DMS153 treated with DMSO at 0.1 percent for 48 hours (cell line): ENCODE measurements at regions not wholly inside any gene's neighbourhood (a gene's known extent, or its start where the extent isn't known, plus 50 kb on each side); places are given as distances from the start of the nearest gene placed in this dataset.

ENCODE experiments used
- DNase-seq: peaks from one replicate; lab custom pipeline; 2025; ENCODE audit not compliant: unreplicated experiment; lab: John Stamatoyannopoulos, UW

DNA sequence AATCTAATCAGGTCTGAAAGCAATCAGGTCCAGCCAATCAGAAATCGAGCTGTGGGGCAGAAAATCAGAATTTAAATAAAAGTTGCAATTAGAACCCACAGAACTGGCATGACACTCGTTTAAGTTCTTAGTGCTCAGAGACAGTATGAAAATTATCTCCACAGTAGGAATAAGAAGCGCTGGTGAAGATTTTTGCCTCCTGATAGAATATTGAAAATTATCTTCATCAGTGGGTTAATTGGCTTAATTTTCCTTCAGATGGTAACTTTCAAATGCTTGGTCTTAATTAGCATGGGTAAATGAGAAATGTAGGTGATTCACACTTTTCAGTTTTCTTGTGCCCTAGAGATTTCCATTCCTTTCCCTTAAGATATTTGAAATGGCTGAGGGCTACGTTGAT is 109.1 kb upstream of the MDFIC2 start:
- no peak for DNase-seq

GRCh38 chr3:70409018-70409417 is 96.6 kb upstream of the MDFIC2 start:
- no peak for DNase-seq

DNA sequence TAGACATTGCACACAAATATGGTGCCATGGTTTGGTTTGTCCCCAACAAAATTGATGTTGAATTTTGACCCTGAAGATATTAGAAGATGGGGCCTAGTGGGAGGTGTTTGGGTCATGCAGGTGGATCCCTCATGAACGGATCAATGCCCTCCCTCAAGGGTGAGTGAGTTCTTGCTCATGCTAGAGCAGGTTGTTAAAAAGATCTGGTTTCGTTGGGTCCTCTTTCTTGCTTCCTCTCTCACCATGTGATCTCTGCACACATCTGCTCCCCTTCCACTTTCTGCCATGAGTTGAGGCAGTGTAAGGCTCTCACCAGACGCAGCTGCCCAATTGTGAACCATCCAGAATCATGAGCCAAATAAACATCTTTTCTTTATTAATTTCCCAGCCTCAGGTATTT is 87.8 kb upstream of the MDFIC2 start:
- no peak for DNase-seq

DNA sequence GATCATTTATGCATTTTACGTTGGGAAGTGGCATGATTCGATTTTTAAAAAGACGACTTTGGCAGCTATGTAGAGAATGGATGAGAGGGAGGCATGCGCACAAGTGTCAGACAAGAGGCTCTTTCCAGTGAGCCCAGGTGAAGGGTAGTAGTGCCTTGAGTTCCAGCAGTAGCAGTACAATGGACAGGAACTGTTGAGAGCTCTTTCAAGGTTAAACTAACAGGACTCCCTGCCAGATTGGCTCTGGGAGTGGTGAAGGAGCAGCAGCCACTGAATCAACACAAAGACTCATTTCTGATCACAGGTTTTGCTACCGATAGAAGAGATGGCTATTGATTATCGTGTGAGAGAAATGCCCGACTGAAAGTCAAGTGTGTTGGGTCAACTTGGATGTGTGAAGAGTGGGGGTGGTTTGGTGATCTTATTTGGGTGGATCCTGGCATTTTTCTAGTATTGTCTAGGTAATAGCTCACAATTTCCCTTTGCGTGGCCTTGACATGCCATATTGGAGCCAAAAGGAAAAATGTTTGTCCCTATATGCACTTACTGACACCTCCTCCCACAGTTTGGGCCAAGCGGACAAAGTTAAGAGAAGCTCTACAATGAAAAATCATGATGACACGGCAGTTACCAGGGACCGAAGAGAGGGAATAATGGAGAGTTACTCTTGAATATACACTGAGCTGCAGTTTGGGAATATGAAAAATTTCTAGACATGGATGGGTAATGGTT is 81.6 kb upstream of the MDFIC2 start:
- DNase-seq, result no peak

DNA sequence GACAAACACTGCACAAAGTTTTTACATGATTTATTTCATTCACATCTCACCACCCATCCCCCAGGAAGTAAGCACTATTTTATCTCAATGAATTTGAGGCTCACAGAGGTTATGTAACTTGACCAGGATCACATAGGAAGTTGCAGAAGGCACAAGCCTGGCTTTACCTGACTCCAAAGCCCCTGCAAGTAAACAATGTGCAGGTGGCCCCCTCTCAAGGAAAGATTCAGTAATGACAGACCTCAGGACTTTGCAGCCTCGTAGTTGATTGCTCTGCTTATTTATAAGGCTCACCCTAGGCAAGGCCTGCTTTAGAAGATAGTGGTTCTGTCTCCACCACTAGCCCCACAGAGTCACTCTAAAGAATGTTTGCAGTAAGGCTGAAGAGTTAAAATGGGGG is 79.8 kb upstream of the MDFIC2 start:
- DNase-seq, result no peak

- no peak for DNase-seq
These were observed 75.5 kb upstream of the MDFIC2 start for GRCh38 chr3:70387889-70388288.

DNA sequence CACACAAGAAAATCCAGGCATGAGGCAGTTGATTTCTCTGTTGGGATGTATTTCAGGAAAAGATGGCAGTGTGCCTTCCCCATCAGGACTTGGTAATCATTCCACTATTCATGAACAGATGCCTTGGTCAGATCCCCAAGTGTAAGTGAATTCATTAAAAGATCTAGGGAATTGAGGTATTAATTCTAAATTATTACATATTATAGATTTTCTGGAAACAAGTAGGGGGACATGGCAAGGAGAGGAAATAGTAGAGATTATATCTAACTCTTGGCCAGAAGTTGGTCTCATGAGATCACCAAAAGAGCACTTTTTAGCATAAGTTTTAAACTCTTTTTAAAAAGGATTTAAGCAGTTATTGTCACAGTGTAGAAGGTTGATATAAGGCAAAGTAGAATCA is 74.4 kb upstream of the MDFIC2 start:
- no peak for DNase-seq

DNA sequence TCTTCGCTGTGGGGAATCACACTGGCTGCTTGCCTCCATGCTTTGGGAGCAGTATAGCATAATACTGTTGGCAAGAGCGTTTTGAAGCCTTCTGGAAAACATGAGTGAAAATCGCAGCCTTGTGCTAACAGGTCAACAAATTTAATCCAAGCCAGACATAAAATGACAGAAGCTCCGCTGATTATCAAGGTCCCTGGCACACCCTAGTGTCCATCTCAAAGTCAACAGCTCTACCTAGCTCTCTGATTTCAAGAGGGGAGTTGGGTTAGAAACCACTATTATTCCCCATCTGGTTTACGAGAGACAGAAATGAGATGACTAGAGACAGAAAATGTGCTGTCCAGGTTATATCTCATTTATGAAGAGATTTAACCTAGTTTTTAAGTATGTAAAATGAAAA is 73.6 kb upstream of the MDFIC2 start:
- DNase-seq, result no peak

GRCh38 chr3:70383360-70383831 is 71.0 kb upstream of the MDFIC2 start:
- no peak for DNase-seq

GRCh38 chr3:70374179-70374578 is 61.7 kb upstream of the MDFIC2 start:
- DNase-seq, result no peak
